ENCODE measurements at regions not wholly inside any gene's neighbourhood (a gene's known extent, or its start where the extent isn't known, plus 50 kb on each side); places are given as distances from the start of the nearest gene placed in this dataset.
A peak's percentile ranks its signal among the peaks of the same experiment; 100 is the strongest.

DNA sequence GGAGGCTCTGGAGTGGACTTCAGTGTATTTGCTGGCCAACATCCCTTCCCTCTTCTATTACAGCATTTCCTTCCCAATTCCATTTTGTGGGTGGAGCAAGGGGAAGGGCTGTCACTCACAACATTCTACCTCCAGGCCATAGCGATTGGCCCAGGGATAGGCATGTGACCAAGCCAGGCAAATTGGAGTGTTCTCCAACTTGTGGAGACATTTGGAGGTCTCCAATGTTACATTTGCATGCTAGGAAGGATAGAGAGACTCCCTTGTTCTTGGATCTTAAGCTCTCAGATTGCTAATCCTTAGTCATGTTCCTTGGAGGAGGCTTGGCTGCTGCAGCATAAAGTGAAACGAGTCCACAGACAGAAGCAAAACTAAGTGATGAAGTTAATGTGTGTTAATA is 95.6 kb upstream of the KIF5B start:
- H3K79me2 ChIP-seq (ENCODE audit: control insufficient read depth, insufficient read depth, low read length) = no peaks in the 10 kb centered on the region
- H3K9ac ChIP-seq (ENCODE audit: insufficient read depth, low read length) = no peak overlapping the region
- no peak for TF ChIP-seq EZH2 (IDR thresholded peaks at IDR 0.05; ENCODE audit: low read length, missing control alignments)
- TF ChIP-seq, protein P1, sequence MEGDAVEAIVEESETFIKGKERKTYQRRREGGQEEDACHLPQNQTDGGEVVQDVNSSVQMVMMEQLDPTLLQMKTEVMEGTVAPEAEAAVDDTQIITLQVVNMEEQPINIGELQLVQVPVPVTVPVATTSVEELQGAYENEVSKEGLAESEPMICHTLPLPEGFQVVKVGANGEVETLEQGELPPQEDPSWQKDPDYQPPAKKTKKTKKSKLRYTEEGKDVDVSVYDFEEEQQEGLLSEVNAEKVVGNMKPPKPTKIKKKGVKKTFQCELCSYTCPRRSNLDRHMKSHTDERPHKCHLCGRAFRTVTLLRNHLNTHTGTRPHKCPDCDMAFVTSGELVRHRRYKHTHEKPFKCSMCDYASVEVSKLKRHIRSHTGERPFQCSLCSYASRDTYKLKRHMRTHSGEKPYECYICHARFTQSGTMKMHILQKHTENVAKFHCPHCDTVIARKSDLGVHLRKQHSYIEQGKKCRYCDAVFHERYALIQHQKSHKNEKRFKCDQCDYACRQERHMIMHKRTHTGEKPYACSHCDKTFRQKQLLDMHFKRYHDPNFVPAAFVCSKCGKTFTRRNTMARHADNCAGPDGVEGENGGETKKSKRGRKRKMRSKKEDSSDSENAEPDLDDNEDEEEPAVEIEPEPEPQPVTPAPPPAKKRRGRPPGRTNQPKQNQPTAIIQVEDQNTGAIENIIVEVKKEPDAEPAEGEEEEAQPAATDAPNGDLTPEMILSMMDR (conservative IDR thresholded peaks at IDR 0.05 in 1 of 2, IDR thresholded peaks at IDR 0.05 in 1 of 2; ENCODE audit: low read depth in 1 of 2, low read length in 2 of 2) = no peak
- H3K27me3 ChIP-seq (ENCODE audit: control insufficient read depth, insufficient read depth, low read length) = no peaks in the 10 kb centered on the region
- no peak for DNase-seq (ENCODE audit: low read depth in 2 of 2)
- no peaks in the 10 kb centered on the region for H3K9me3 ChIP-seq (ENCODE audit: control insufficient read depth, insufficient read depth, low read depth, low read length)
- no peak overlapping the region for H3K4me2 ChIP-seq (ENCODE audit: extremely low read depth, insufficient read depth, low read length)
- no peak overlapping the region for H2AFZ ChIP-seq (ENCODE audit: low read length)
- H3K4me1 ChIP-seq (ENCODE audit: control insufficient read depth, extremely low read depth, insufficient read depth, low read length) = no peaks in the 10 kb centered on the region
- no peak overlapping the region for H3K4me3 ChIP-seq (replicated peaks in 1 of 4; ENCODE audit: control extremely low read depth in 1 of 4, insufficient read depth in 1 of 4, low read depth in 3 of 4, low read length in 4 of 4)
- H3K27ac ChIP-seq (ENCODE audit: insufficient read depth, low read length) = no peak overlapping the region
- H3K36me3 ChIP-seq (ENCODE audit: control insufficient read depth, insufficient read depth, low read length) = no peaks in the 10 kb centered on the region
- H4K20me1 ChIP-seq (ENCODE audit: control insufficient read depth, extremely low read depth, insufficient read depth, low read length) = no peaks in the 10 kb centered on the region

DNA sequence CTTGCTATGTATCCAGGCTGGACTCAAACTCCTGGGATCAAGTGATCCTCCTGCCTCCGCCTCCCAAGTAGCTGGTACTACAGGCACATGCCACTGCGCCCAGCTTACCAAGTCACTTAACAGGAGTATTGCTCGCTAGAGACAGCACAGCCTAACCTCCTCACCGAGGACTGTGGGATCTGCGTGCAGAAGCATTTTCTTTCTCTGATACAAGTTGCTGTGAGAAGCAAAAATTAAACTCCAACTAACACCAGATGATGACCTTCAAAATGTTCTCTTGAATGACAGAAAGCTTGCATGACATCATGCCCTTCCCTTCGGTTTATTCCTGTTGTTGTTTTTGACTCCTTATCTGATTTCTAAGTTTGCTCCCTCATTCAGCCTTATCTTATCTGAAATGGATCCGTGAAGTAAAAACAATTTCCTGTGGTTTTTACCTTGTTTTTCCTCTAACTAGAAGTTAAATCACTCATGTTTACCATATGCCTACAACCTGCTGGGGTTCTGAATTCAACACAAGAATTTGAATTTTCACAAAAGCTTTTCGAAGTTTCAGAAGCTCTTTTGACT is 94.4 kb upstream of the KIF5B start:
- Histone ChIP-seq H3K27ac (ENCODE audit: insufficient read depth, low read length) (no peak overlapping the region), H2AFZ (ENCODE audit: low read length) (no peak overlapping the region), H3K9me3 (ENCODE audit: control insufficient read depth, insufficient read depth, low read depth, low read length) (no peaks in the 10 kb centered on the region), H4K20me1 (ENCODE audit: control insufficient read depth, extremely low read depth, insufficient read depth, low read length) (no peaks in the 10 kb centered on the region), H3K9ac (ENCODE audit: insufficient read depth, low read length) (no peak overlapping the region), H3K27me3 (ENCODE audit: control insufficient read depth, insufficient read depth, low read length) (no peaks in the 10 kb centered on the region), H3K4me1 (ENCODE audit: control insufficient read depth, extremely low read depth, insufficient read depth, low read length) (no peaks in the 10 kb centered on the region), H3K4me2 (ENCODE audit: extremely low read depth, insufficient read depth, low read length) (no peak overlapping the region), H3K36me3 (ENCODE audit: control insufficient read depth, insufficient read depth, low read length) (no peaks in the 10 kb centered on the region), H3K4me3 (replicated peaks in 1 of 4; ENCODE audit: control extremely low read depth in 1 of 4, insufficient read depth in 1 of 4, low read depth in 3 of 4, low read length in 4 of 4) (no peak overlapping the region), H3K79me2 (ENCODE audit: control insufficient read depth, insufficient read depth, low read length) (no peaks in the 10 kb centered on the region)
- peak in 1 of 2 donors; percentile 51 for DNase-seq (ENCODE audit: low read depth in 2 of 2)
- no peak for TF ChIP-seq EZH2 (IDR thresholded peaks at IDR 0.05; ENCODE audit: low read length, missing control alignments)
- TF ChIP-seq, protein P1 (conservative IDR thresholded peaks at IDR 0.05 in 1 of 2, IDR thresholded peaks at IDR 0.05 in 1 of 2; ENCODE audit: low read depth in 1 of 2, low read length in 2 of 2) = no peak

DNA sequence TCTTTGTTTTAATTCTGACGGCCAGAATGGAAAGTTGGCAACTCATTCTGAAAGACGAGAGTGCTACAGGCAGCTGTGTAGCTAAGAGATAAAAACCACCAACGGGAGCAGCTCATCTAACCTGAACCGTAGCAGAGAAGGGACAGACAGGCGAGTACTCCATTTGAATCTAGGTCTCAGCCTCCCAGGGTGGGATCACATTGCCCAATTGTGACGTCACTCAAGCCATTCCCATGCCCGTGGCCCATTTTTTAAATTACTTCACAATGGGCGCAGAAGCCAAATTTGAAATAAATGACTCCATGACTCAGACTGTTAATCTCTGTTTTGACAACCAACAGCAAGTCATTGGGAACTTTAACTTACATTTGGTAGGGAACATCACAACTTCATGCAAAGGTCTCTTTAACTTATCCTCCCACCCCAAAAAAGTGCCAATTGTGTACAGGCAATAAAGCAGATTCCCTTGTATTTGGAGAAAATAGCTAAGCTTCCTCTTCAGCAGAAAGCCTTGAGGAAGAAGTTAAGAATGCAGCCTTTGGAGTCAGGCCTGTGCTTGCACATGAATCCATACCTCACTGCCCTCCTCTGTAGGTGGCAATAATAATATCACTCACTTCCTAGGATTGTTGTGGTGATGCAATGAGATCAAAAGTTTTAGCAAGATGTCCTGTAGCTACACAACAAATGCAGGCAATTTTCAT is 93.2 kb upstream of the KIF5B start:
- DNase-seq (ENCODE audit: low read depth in 2 of 2) = peak; percentile 95 to 96
- Histone ChIP-seq H3K9ac (ENCODE audit: insufficient read depth, low read length) (no peak overlapping the region), H3K4me3 (replicated peaks in 1 of 4; ENCODE audit: control extremely low read depth in 1 of 4, insufficient read depth in 1 of 4, low read depth in 3 of 4, low read length in 4 of 4) (peak overlapping the region in 1 of 4 experiments; percentile 29), H2AFZ (ENCODE audit: low read length) (no peak overlapping the region), H3K27ac (ENCODE audit: insufficient read depth, low read length) (peak overlapping the region; percentile 37), H3K36me3 (ENCODE audit: control insufficient read depth, insufficient read depth, low read length) (no peaks in the 10 kb centered on the region), H3K9me3 (ENCODE audit: control insufficient read depth, insufficient read depth, low read depth, low read length) (no peaks in the 10 kb centered on the region), H3K27me3 (ENCODE audit: control insufficient read depth, insufficient read depth, low read length) (no peaks in the 10 kb centered on the region), H3K79me2 (ENCODE audit: control insufficient read depth, insufficient read depth, low read length) (no peaks in the 10 kb centered on the region), H3K4me2 (ENCODE audit: extremely low read depth, insufficient read depth, low read length) (peak overlapping the region; percentile 6), H3K4me1 (ENCODE audit: control insufficient read depth, extremely low read depth, insufficient read depth, low read length) (no peaks in the 10 kb centered on the region), H4K20me1 (ENCODE audit: control insufficient read depth, extremely low read depth, insufficient read depth, low read length) (no peaks in the 10 kb centered on the region)
- TF ChIP-seq, protein P1 (conservative IDR thresholded peaks at IDR 0.05 in 1 of 2, IDR thresholded peaks at IDR 0.05 in 1 of 2; ENCODE audit: low read depth in 1 of 2, low read length in 2 of 2) = no peak
- no peak for TF ChIP-seq EZH2 (IDR thresholded peaks at IDR 0.05; ENCODE audit: low read length, missing control alignments)
